K562 (cell line): ENCODE measurements at regions not wholly inside any gene's neighbourhood (a gene's known extent, or its start where the extent isn't known, plus 50 kb on each side); places are given as distances from the start of the nearest gene placed in this dataset.

Experiments used
- BMI1 ChIP-seq: fragments of 150-350 bp; IDR thresholded peaks from 2 replicates; pipeline ENCODE4 v1.6.1; 2014; ENCODE audit warnings: low read length
- CSDE1 ChIP-seq, 2 experiments: fragments of 450-650 bp; IDR thresholded peaks; 2 replicates each; pipeline ENCODE4 v1.6.1; 2016; ENCODE audit warnings: mild to moderate bottlenecking in 1 of 2
- EWSR1 ChIP-seq: fragments of 450-650 bp; IDR thresholded peaks from 2 replicates; pipeline ENCODE4 v1.6.1; 2018; ENCODE audit warnings: borderline replicate concordance, mild to moderate bottlenecking, low read depth, moderate library complexity; ENCODE audit not compliant: partially characterized antibody
- FOXA3 ChIP-seq, 2 experiments: fragments of 450-650 bp in 1 of 2; sonication (generic) in 1 of 2; formaldehyde crosslinking; IDR thresholded peaks in 1 of 2; conservative IDR thresholded peaks in 1 of 2; 2 replicates each; pipeline versions ENCODE4 v1.4.0 to v1.8.0; 2020 to 2022; ENCODE audit warnings: mild to moderate bottlenecking in 2 of 2, missing genetic modification reagents in 1 of 2
- FUS ChIP-seq: fragments of 200-400 bp; formaldehyde crosslinking; optimal IDR thresholded peaks from 2 replicates; pipeline ENCODE3; 2017; ENCODE audit warnings: low read depth, low read length
- KLF16 ChIP-seq: IDR thresholded peaks from 2 replicates; pipeline ENCODE4 v1.6.1; 2016; ENCODE audit warnings: antibody characterized with exemption
- LCOR ChIP-seq: sonication (generic); formaldehyde crosslinking; IDR thresholded peaks from 2 replicates; pipeline ENCODE4 v1.8.0; 2022; ENCODE audit warnings: mild to moderate bottlenecking, missing genetic modification reagents
- MTA3 ChIP-seq: fragments of 450-650 bp; formaldehyde crosslinking; IDR thresholded peaks from 2 replicates; pipeline ENCODE4 v1.6.1; 2017; ENCODE audit warnings: mild to moderate bottlenecking, borderline replicate concordance
- NFRKB ChIP-seq: fragments of 450-650 bp; IDR thresholded peaks from 2 replicates; pipeline ENCODE4 v1.6.1; 2016; ENCODE audit warnings: low read depth
- NR4A1 ChIP-seq, 2 experiments: fragments of 250-450 bp in 1 of 2; fragments of 450-650 bp in 1 of 2; sonication (Bioruptor Pico) in 1 of 2; IDR thresholded peaks; 2 replicates each; pipeline versions ENCODE4 v1.4.0 to v1.6.1; 2016 to 2020; ENCODE audit warnings: mild to moderate bottlenecking in 2 of 2, missing compliant biosample characterization in 1 of 2, missing genetic modification characterization in 1 of 2, moderate library complexity in 1 of 2
- PHTF2 ChIP-seq: fragments of 250-450 bp; sonication (Bioruptor Pico); IDR thresholded peaks from 2 replicates; pipeline ENCODE4 v1.5.0; 2021; ENCODE audit warnings: mild to moderate bottlenecking
- SNIP1 ChIP-seq: fragments of 450-650 bp; IDR thresholded peaks from 2 replicates; pipeline ENCODE4 v1.7.1; 2017; ENCODE audit warnings: low read depth, mild to moderate bottlenecking
- TBP ChIP-seq: optimal IDR thresholded peaks from 2 replicates; pipeline ENCODE3; 2011; ENCODE audit warnings: low read depth, low read length, improper control_type of control experiment
- TCF3 ChIP-seq: sonication (generic); formaldehyde crosslinking; IDR thresholded peaks from 2 replicates; pipeline ENCODE4 v1.4.0; 2020; ENCODE audit warnings: mild to moderate bottlenecking, missing genetic modification reagents
- ZNF24 ChIP-seq: fragments of 450-650 bp; IDR thresholded peaks from 2 replicates; pipeline ENCODE4 v1.6.1; 2016
- ZNF507 ChIP-seq: conservative IDR thresholded peaks from 2 replicates; pipeline ENCODE4 v1.6.1; 2017; ENCODE audit warnings: missing genetic modification characterization, missing compliant biosample characterization
- TF ChIP-seq, protein P1 (sequence below): fragments of 250-450 bp; sonication (Bioruptor Pico); IDR thresholded peaks from 2 replicates; pipeline ENCODE4 v1.9.0; 2021; ENCODE audit warnings: mild to moderate bottlenecking
- TF ChIP-seq, protein P2 (sequence below): conservative IDR thresholded peaks from 2 replicates; pipeline ENCODE4 v1.6.1; 2011; ENCODE audit warnings: low read depth, mild to moderate bottlenecking, low read length; ENCODE audit not compliant: control insufficient read depth
- TF ChIP-seq, protein P3 (sequence below): fragments of 450-650 bp; IDR thresholded peaks from 2 replicates; pipeline ENCODE4 v1.6.1; 2018; ENCODE audit not compliant: partially characterized antibody
- TF ChIP-seq, protein P4 (sequence below): sonication (generic); formaldehyde crosslinking; IDR thresholded peaks from 2 replicates; pipeline ENCODE4 v1.8.0; 2022; ENCODE audit warnings: missing genetic modification reagents, mild to moderate bottlenecking, moderate library complexity, borderline replicate concordance

DNA sequence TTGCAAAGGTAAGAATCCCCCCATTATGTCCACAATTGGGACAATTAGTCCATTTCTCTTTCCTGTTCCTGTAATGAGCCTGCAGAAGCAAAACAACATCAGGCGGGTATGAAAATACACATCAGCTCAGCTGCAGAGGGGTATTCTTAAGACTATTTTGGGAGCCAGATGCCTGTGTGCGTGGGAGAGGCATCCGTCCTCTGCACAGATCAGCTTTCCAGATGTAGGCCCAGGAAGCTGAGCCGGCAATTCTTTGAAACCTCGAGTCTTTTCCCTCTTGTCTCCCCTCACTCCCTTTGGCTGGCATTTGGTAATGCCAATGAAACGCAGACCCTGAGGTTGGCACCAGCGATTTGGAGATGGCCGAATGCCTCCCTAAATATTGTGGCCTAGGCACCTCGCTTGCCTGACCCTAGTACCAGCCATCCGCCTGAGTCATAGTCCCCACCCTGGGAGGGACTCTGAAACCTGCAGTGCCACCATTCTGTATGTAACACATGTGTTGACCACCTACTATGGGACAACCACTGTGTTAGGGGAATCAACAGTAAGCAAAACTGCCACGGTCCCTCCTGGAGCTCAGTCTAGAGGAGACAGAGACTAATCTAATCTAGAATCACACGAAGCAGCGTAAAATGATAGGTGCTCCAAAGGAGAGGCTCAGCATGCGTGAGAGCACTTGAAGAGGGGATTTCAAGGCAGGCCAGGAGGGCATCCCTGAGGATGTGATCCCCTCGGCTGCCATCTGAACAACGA, 603.0 kb downstream of the MATN1 start (continued):
- TF ChIP-seq TBP: no peak
- TF ChIP-seq FUS: no peak
- TF ChIP-seq KLF16: peak; percentile 17; the same call in 1 of the 2 replicates
- TF ChIP-seq, protein P1, sequence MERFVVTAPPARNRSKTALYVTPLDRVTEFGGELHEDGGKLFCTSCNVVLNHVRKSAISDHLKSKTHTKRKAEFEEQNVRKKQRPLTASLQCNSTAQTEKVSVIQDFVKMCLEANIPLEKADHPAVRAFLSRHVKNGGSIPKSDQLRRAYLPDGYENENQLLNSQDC (CRISPR knock-in tag): no peak
- no peak for TF ChIP-seq PHTF2
- TF ChIP-seq EWSR1: no peak
- no peak for TF ChIP-seq CSDE1 (IDR thresholded peaks at IDR 0.05)
- peak; percentile 50 for TF ChIP-seq TCF3
- TF ChIP-seq MTA3: no peak
- TF ChIP-seq NFRKB: no peak
- no peak for TF ChIP-seq SNIP1
- TF ChIP-seq NR4A1 (CRISPR knock-in tag; IDR thresholded peaks at IDR 0.05): no peak
- TF ChIP-seq NR4A1 (tag; IDR thresholded peaks at IDR 0.05): peak; percentile 29; the same call in 1 of the 2 replicates
- TF ChIP-seq, protein P2, sequence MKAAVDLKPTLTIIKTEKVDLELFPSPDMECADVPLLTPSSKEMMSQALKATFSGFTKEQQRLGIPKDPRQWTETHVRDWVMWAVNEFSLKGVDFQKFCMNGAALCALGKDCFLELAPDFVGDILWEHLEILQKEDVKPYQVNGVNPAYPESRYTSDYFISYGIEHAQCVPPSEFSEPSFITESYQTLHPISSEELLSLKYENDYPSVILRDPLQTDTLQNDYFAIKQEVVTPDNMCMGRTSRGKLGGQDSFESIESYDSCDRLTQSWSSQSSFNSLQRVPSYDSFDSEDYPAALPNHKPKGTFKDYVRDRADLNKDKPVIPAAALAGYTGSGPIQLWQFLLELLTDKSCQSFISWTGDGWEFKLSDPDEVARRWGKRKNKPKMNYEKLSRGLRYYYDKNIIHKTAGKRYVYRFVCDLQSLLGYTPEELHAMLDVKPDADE: no peak
- TF ChIP-seq LCOR (CRISPR knock-in tag): peak; percentile 36; the same call in 1 of the 2 replicates
- TF ChIP-seq, protein P3, sequence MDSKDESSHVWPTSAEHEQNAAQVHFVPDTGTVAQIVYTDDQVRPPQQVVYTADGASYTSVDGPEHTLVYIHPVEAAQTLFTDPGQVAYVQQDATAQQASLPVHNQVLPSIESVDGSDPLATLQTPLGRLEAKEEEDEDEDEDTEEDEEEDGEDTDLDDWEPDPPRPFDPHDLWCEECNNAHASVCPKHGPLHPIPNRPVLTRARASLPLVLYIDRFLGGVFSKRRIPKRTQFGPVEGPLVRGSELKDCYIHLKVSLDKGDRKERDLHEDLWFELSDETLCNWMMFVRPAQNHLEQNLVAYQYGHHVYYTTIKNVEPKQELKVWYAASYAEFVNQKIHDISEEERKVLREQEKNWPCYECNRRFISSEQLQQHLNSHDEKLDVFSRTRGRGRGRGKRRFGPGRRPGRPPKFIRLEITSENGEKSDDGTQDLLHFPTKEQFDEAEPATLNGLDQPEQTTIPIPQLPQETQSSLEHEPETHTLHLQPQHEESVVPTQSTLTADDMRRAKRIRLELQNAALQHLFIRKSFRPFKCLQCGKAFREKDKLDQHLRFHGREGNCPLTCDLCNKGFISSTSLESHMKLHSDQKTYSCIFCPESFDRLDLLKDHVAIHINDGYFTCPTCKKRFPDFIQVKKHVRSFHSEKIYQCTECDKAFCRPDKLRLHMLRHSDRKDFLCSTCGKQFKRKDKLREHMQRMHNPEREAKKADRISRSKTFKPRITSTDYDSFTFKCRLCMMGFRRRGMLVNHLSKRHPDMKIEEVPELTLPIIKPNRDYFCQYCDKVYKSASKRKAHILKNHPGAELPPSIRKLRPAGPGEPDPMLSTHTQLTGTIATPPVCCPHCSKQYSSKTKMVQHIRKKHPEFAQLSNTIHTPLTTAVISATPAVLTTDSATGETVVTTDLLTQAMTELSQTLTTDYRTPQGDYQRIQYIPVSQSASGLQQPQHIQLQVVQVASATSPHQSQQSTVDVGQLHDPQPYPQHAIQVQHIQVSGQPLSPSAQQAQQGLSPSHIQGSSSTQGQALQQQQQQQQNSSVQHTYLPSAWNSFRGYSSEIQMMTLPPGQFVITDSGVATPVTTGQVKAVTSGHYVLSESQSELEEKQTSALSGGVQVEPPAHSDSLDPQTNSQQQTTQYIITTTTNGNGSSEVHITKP: no peak
- TF ChIP-seq, protein P4, sequence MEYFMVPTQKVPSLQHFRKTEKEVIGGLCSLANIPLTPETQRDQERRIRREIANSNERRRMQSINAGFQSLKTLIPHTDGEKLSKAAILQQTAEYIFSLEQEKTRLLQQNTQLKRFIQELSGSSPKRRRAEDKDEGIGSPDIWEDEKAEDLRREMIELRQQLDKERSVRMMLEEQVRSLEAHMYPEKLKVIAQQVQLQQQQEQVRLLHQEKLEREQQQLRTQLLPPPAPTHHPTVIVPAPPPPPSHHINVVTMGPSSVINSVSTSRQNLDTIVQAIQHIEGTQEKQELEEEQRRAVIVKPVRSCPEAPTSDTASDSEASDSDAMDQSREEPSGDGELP: 0 out of 2 replicates have a peak, but pooled peaks have one; percentile 23
- TF ChIP-seq ZNF24: no peak
- TF ChIP-seq FOXA3 (CRISPR knock-in tag; conservative IDR thresholded peaks at IDR 0.05 in 1 of 2, IDR thresholded peaks at IDR 0.05 in 1 of 2): 0 out of 4 replicates have a peak, but pooled peaks of 1 of the 2 experiments have one; percentile 22
- TF ChIP-seq ZNF507: no peak
- no peak for TF ChIP-seq BMI1
